CD4-positive, alpha-beta T cell (primary cell): ENCODE measurements at regions not wholly inside any gene's neighbourhood (a gene's known extent, or its start where the extent isn't known, plus 50 kb on each side); places are given as distances from the start of the nearest gene placed in this dataset.
"Not testable (repeated sequence)": the region's sequence is repeated elsewhere in the genome, so short reads cannot be mapped to it uniquely, and the experiment has no call there.

ENCODE experiments used
- ATAC-seq: fragments of 200-7000 bp; cut with Tn5 transposase; one replicate; pipeline ENCODE4 v1.10.0; 2022; ENCODE audit warnings: mild to moderate bottlenecking; ENCODE audit not compliant: poor library complexity
- CTCF ChIA-PET: fragments of 350-600 bp; sonication (Branson Sonifier 250); formaldehyde crosslinking; loops from one replicate; lab custom pipeline; 2021; ENCODE audit warnings: antibody characterized with exemption, inconsistent platforms; lab: Charles Lee
- POLR2A ChIA-PET: fragments of 350-600 bp; sonication (Branson Sonifier 250); formaldehyde crosslinking; loops from one replicate; lab custom pipeline; 2021; ENCODE audit warnings: antibody characterized with exemption, inconsistent platforms; lab: Charles Lee
- DNase-seq, 14 experiments: peaks; one replicate each; pipeline ENCODE4 v3.0.0-alpha.2; 2013 to 2020; ENCODE audit warnings: mixed read lengths in 2 of 14
- H3K27ac ChIP-seq, 2 donors: one replicate each; pipeline versions ENCODE4 v1.5.1 to v1.7.0; 2013; ENCODE audit warnings: low read length in 2 of 2, low read depth in 1 of 2, mild to moderate bottlenecking in 1 of 2
- H3K27me3 ChIP-seq, 2 experiments: 1 replicate in 1 of 2; 2 replicates in 1 of 2; pipeline versions ENCODE4 v1.6.1 to v1.7.0; 2013; ENCODE audit warnings: low read length in 2 of 2, control low read depth in 1 of 2, mild to moderate bottlenecking in 1 of 2, moderate library complexity in 1 of 2; ENCODE audit not compliant: insufficient read depth in 2 of 2, control insufficient read depth in 1 of 2
- H3K36me3 ChIP-seq: one replicate; pipeline ENCODE4 v1.6.1; 2013; ENCODE audit warnings: low read length, control low read depth; ENCODE audit not compliant: insufficient read depth
- H3K4me1 ChIP-seq: one replicate; pipeline ENCODE4 v1.6.1; 2013; ENCODE audit warnings: low read length, control low read depth; ENCODE audit not compliant: insufficient read depth
- H3K4me3 ChIP-seq: one replicate; pipeline ENCODE4 v1.5.1; 2013; ENCODE audit warnings: mild to moderate bottlenecking, low read length, moderate library complexity
- H3K9me3 ChIP-seq, 2 experiments: 1 replicate in 1 of 2; 2 replicates in 1 of 2; pipeline versions ENCODE4 v1.6.1 to v1.7.0; 2013; ENCODE audit warnings: low read length in 2 of 2, mild to moderate bottlenecking in 2 of 2, control low read depth in 1 of 2, moderate library complexity in 1 of 2; ENCODE audit not compliant: control insufficient read depth in 1 of 2, insufficient read depth in 1 of 2
- H3K27ac Mint-ChIP-seq: one replicate; pipeline ENCODE4 v1.8.0; 2020; ENCODE audit warnings: mixed read lengths
- H3K27me3 Mint-ChIP-seq: one replicate; pipeline ENCODE4 v1.8.0; 2021; ENCODE audit warnings: mixed read lengths
- H3K36me3 Mint-ChIP-seq: one replicate; pipeline ENCODE4 v1.8.0; 2021; ENCODE audit warnings: low read depth, mixed read lengths
- H3K4me1 Mint-ChIP-seq: one replicate; pipeline ENCODE4 v1.8.0; 2021; ENCODE audit warnings: low read depth, mixed read lengths
- H3K4me3 Mint-ChIP-seq: one replicate; pipeline ENCODE4 v1.8.0; 2020; ENCODE audit warnings: mild to moderate bottlenecking, mixed read lengths
- H3K9me3 Mint-ChIP-seq: one replicate; pipeline ENCODE4 v1.8.0; 2020; ENCODE audit warnings: mixed read lengths
- intact Hi-C, 2 experiments: fragments of 100-400 bp; cut with DNase I in 1 of 2; cut with micrococcal nuclease in 1 of 2; formaldehyde crosslinking; loops; one replicate each; pipeline versions ENCODE4 v1.15.1 to v1.9.0; 2023 to 2025; cut with DNase I, micrococcal nuclease
- TF ChIP-seq, protein P1 (sequence below): fragments of 200-600 bp; IDR thresholded peaks from one replicate; pipeline ENCODE4 v1.8.0; 2022; ENCODE audit warnings: antibody characterized with exemption, mild to moderate bottlenecking

DNA sequence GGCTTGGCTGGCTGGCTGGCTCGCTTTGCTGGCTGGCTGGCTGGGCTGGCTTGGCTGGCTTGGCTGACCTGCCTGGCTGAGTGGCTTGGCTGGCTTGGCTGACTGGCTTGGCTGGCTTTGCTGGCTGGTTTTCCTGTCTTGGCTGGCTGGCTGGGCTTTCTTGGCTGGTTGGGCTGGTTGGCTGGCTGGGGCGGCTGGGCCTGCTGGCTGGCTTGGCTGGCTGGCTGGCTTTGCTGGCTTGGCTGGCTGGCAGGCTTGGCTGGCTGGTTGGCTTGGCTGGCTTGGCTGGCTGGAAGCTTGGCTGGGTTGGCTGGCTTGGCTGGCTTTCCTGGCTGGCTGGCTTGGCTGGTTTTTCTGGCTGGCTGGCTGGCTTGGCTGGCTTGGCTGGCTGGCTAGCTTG, 435.6 kb downstream of the GOLGA6L6 start:
- H3K4me3 Mint-ChIP-seq: no peak overlapping the region
- DNase-seq (peak in 4 of 14 experiments; percentile 0 to 6 (median 1)), ATAC-seq (no peak)
- H3K27ac Mint-ChIP-seq: no peak overlapping the region
- no peaks in the 10 kb centered on the region for H3K27me3 Mint-ChIP-seq
- no peaks in the 10 kb centered on the region for H3K36me3 Mint-ChIP-seq
- no peaks in the 10 kb centered on the region for H3K4me1 Mint-ChIP-seq
- H3K36me3 ChIP-seq: no peaks in the 10 kb centered on the region
- no peaks in the 10 kb centered on the region for H3K27me3 ChIP-seq
- H3K9me3 Mint-ChIP-seq: no peaks in the 10 kb centered on the region
- TF ChIP-seq, protein P1, sequence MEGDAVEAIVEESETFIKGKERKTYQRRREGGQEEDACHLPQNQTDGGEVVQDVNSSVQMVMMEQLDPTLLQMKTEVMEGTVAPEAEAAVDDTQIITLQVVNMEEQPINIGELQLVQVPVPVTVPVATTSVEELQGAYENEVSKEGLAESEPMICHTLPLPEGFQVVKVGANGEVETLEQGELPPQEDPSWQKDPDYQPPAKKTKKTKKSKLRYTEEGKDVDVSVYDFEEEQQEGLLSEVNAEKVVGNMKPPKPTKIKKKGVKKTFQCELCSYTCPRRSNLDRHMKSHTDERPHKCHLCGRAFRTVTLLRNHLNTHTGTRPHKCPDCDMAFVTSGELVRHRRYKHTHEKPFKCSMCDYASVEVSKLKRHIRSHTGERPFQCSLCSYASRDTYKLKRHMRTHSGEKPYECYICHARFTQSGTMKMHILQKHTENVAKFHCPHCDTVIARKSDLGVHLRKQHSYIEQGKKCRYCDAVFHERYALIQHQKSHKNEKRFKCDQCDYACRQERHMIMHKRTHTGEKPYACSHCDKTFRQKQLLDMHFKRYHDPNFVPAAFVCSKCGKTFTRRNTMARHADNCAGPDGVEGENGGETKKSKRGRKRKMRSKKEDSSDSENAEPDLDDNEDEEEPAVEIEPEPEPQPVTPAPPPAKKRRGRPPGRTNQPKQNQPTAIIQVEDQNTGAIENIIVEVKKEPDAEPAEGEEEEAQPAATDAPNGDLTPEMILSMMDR: no peak
- H3K9me3 ChIP-seq: peaks cover 0 to 29% of the 10 kb centered on the region in 2 experiments
- H3K4me3 ChIP-seq: no peak overlapping the region
- intact Hi-C loops: no loop called here
- no peaks in the 10 kb centered on the region for H3K4me1 ChIP-seq
- ChIA-PET POLR2A (no interaction called here), CTCF (no interaction called here)
- H3K27ac ChIP-seq: no peak overlapping the region

DNA sequence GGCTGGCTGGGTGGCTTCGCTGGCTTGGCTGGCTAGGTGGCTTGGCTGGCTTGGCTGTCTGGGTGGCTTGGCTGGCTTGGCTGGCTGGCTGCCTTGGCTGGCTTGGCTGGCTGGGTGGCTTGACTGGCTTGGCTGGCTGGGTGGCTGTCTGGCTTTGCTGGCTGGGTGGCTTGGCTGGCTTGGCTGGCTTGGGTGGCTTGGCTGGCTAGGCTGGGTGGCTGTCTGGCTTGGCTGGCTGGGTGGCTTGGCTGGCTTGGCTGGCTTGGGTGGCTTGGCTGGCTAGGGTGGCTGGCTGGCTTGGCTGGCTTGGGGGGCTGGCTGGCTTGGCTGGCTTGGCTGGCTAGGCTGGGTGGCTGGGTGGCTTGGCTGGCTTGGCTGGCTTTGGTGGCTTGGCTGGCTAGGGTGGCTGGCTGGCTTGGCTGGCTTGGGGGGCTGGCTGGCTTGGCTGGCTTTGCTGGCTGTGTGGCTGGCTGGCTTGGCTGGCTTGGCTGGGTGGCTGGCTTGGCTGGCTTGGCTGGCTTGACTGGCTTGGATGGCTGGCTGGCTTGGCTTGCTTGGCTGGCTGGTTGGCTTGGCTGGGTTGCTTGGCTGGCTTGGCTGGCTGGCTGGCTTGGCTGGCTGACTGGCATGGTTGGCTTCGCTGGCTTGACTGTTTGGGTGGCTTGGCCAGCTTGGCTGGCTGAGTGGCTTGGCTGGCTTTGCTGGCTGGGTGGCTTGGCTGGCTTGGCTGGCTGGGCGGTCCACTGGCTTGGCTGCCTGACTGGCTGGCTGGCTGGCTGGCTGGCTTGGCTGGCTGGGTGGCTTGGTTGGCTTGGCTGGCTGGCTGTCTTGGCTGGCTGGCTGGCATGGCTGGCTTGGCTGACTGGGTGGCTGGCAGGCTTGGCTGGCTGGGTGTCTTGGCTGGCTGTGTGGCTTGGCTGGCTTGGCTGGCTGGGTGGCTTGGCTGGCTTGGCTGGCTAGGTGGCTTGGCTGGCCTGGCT, 436.3 kb downstream of the GOLGA6L6 start:
- H3K4me1 ChIP-seq, ATAC-seq, H3K27me3 Mint-ChIP-seq, H3K9me3 Mint-ChIP-seq, POLR2A ChIA-PET, H3K4me1 Mint-ChIP-seq, H3K27ac ChIP-seq, intact Hi-C loops, H3K27me3 ChIP-seq, H3K36me3 Mint-ChIP-seq, H3K36me3 ChIP-seq, H3K4me3 ChIP-seq, H3K27ac Mint-ChIP-seq, H3K4me3 Mint-ChIP-seq, CTCF ChIA-PET: not testable (repeated sequence)
- peaks cover 0 to 29% of the 10 kb centered on the region in 2 experiments for H3K9me3 ChIP-seq
- DNase-seq: peak in 5 of 14 experiments; percentile 0 to 10 (median 2)

DNA sequence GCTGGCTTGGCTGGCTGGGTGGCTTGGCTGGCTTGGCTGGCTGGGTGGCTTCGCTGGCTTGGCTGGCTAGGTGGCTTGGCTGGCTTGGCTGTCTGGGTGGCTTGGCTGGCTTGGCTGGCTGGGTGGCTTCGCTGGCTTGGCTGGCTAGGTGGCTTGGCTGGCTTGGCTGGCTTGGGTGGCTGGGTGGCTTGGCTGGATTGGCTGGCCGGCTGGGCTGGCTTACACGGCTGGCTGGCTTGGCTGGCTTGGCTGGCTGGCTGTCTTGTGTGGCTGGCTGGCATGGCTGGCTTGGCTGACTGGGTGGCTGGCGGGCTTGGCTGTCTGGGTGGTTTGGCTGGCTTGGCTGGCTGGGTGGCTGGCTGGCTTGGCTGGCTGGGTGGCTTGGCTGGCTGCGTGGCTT, 437.0 kb downstream of the GOLGA6L6 start:
- H3K4me3 ChIP-seq, H3K27me3 Mint-ChIP-seq, CTCF ChIA-PET, H3K4me1 ChIP-seq, POLR2A ChIA-PET, H3K27ac Mint-ChIP-seq, H3K4me3 Mint-ChIP-seq, H3K36me3 ChIP-seq, H3K9me3 Mint-ChIP-seq, ATAC-seq, H3K27ac ChIP-seq, H3K27me3 ChIP-seq, intact Hi-C loops, H3K4me1 Mint-ChIP-seq, H3K36me3 Mint-ChIP-seq: not testable (repeated sequence)
- H3K9me3 ChIP-seq: peaks cover 0 to 29% of the 10 kb centered on the region in 2 experiments
- peak in 2 of 14 experiments; percentile 1 to 29 for DNase-seq

DNA sequence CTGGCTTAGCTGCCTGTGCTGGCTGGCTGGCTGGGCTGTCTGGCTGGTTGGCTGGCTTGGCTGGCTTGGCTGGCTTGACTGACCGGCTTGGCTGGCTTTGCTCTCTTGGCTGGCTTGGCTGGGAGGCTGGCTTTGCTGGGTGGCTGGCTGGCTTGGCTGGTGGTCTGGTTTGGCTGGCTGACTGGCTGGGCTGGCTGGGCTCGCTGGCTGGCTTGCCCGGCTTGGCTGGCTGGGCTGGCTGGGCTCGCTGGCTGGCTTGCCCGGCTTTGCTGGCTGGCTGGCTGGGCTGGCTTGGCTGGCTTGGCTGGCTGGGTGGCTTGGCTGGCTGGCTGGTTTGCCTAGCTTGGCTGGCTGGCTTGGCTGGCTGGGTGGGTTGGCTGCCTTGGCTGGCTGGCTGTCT, 438.7 kb downstream of the GOLGA6L6 start:
- H3K27ac ChIP-seq, H3K36me3 Mint-ChIP-seq, H3K4me1 ChIP-seq, H3K36me3 ChIP-seq, H3K9me3 Mint-ChIP-seq, H3K4me3 ChIP-seq, H3K4me3 Mint-ChIP-seq, H3K27ac Mint-ChIP-seq, CTCF ChIA-PET, POLR2A ChIA-PET, H3K4me1 Mint-ChIP-seq, intact Hi-C loops, H3K27me3 ChIP-seq, H3K27me3 Mint-ChIP-seq, ATAC-seq: not testable (repeated sequence)
- DNase-seq: peak in 4 of 14 experiments; percentile 0 to 5 (median 2)
- peaks cover 0 to 29% of the 10 kb centered on the region in 2 experiments for H3K9me3 ChIP-seq

DNA sequence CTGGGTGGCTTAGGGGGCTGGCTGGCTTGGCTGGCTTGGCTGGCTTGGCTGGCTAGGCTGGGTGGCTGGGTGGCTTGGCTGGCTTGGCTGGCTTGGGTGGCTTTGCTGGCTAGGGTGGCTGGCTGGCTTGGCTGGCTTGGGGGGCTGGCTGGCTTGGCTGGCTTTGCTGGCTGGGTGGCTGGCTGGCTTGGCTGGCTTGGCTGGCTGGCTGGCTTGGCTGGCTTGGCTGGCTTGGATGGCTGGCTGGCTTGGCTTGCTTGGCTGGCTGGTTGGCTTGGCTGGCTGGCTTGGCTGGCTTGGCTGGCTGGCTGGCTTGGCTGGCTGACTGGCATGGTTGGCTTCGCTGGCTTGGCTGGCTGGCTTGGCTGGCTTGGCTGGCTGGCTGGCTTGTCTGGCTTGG, 439.4 kb downstream of the GOLGA6L6 start:
- H3K27ac Mint-ChIP-seq, H3K4me1 ChIP-seq, intact Hi-C loops, CTCF ChIA-PET, H3K27me3 Mint-ChIP-seq, H3K36me3 Mint-ChIP-seq, H3K27ac ChIP-seq, POLR2A ChIA-PET, H3K4me3 Mint-ChIP-seq, H3K9me3 Mint-ChIP-seq, H3K4me3 ChIP-seq, H3K27me3 ChIP-seq, H3K4me1 Mint-ChIP-seq, ATAC-seq, H3K36me3 ChIP-seq: not testable (repeated sequence)
- H3K9me3 ChIP-seq: peaks cover 0 to 29% of the 10 kb centered on the region in 2 experiments
- peak in 3 of 14 experiments; percentile 6 to 10 (median 8) for DNase-seq

DNA sequence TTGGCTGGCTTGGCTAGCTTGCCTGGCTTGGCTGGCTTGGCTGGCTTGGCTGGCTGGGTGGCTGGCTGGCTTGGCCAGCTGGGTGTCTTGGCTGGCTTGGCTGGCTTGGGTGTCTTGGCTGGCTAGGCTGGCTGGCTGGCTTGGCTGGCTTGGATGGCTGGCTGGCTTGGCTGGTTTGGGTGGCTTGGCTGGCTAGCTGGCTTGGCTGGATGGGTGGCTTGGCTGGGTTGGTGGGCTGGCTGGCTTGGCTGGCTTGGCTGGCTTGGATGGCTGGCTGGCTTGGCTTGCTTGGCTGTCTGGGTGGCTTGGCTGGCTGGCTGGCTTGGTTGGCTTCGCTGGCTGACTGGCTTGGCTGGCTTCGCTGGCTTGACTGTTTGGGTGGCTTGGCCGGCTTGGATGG, 440.3 kb downstream of the GOLGA6L6 start:
- H3K4me3 Mint-ChIP-seq, H3K9me3 Mint-ChIP-seq, CTCF ChIA-PET, H3K27me3 Mint-ChIP-seq, POLR2A ChIA-PET, H3K27ac Mint-ChIP-seq, H3K4me1 Mint-ChIP-seq, H3K36me3 ChIP-seq, H3K36me3 Mint-ChIP-seq, H3K4me3 ChIP-seq, intact Hi-C loops, H3K4me1 ChIP-seq, H3K27ac ChIP-seq, H3K27me3 ChIP-seq, DNase-seq, ATAC-seq: not testable (repeated sequence)
- H3K9me3 ChIP-seq: peaks cover 0 to 28% of the 10 kb centered on the region in 2 experiments
